A673 (cell line): ENCODE measurements at regions not wholly inside any gene's neighbourhood (a gene's known extent, or its start where the extent isn't known, plus 50 kb on each side); places are given as distances from the start of the nearest gene placed in this dataset.
"Not testable (repeated sequence)": the region's sequence is repeated elsewhere in the genome, so short reads cannot be mapped to it uniquely, and the experiment has no call there.

Source experiments
- BruUV-seq: library from RNA; stranded (reverse); fragments of 400-500 nt; replicated peaks from 2 replicates; lab custom pipeline; 2021; lab: Mats Ljungman, UMichigan
- CTCF ChIA-PET: fragments of 300-600 bp; sonication (Branson Sonifier 250); formaldehyde crosslinking; loops from one replicate; lab custom pipeline; 2022; ENCODE audit warnings: antibody characterized with exemption; lab: Charles Lee
- POLR2A ChIA-PET: fragments of 300-600 bp; sonication (Branson Sonifier 250); formaldehyde crosslinking; loops from one replicate; lab custom pipeline; 2022; ENCODE audit warnings: antibody characterized with exemption; ENCODE audit not compliant: low non-redundant PET; lab: Charles Lee
- DNase-seq: peaks from one replicate; pipeline ENCODE4 v3.0.0-alpha.2; 2015; ENCODE audit warnings: low spot score
- H3K27ac ChIP-seq: fragments of 200-600 bp; sonication (generic); 2 replicates; pipeline ENCODE4 v1.5.1; 2016; ENCODE audit warnings: mixed run types, low read depth, mild to moderate bottlenecking, mixed read lengths, antibody characterized with exemption, low read length; ENCODE audit not compliant: poor library complexity, severe bottlenecking
- H3K27me3 ChIP-seq: fragments of 200-600 bp; sonication (generic); replicated peaks from 2 replicates; pipeline ENCODE4 v1.6.1; 2017; ENCODE audit warnings: mixed run types, low read depth, mild to moderate bottlenecking, mixed read lengths, antibody characterized with exemption, low read length; ENCODE audit not compliant: insufficient read depth, poor library complexity
- H3K36me3 ChIP-seq: fragments of 200-600 bp; sonication (generic); 2 replicates; pipeline ENCODE4 v1.6.1; 2016; ENCODE audit warnings: mixed run types, mild to moderate bottlenecking, mixed read lengths, antibody characterized with exemption, low read length; ENCODE audit not compliant: insufficient read depth, poor library complexity, severe bottlenecking
- H3K4me1 ChIP-seq: fragments of 200-600 bp; sonication (generic); 2 replicates; pipeline ENCODE4 v1.6.1; 2017; ENCODE audit warnings: mixed run types, mild to moderate bottlenecking, mixed read lengths, antibody characterized with exemption, low read length; ENCODE audit not compliant: insufficient read depth, poor library complexity, severe bottlenecking
- H3K4me3 ChIP-seq: fragments of 200-600 bp; sonication (generic); 2 replicates; pipeline ENCODE4 v1.5.1; 2016; ENCODE audit warnings: low read depth, mixed run types, mild to moderate bottlenecking, mixed read lengths, low read length; ENCODE audit not compliant: poor library complexity, severe bottlenecking
- H3K9me3 ChIP-seq: fragments of 200-600 bp; sonication (generic); 2 replicates; pipeline ENCODE4 v1.6.1; 2016; ENCODE audit warnings: mixed run types, low read depth, mild to moderate bottlenecking, mixed read lengths, antibody characterized with exemption, low read length; ENCODE audit not compliant: poor library complexity, severe bottlenecking
- CTCF ChIP-seq: fragments of 300-800, 200-600 bp; sonication (generic); conservative IDR thresholded peaks from 2 replicates; pipeline ENCODE4 v1.5.1; 2017; ENCODE audit warnings: low read depth, mild to moderate bottlenecking, antibody characterized with exemption, low read length, moderate library complexity, mixed read lengths
- EZH2 ChIP-seq: fragments of 200-600 bp; sonication (generic); IDR thresholded peaks from 2 replicates; pipeline ENCODE4 v1.6.1; 2017; ENCODE audit warnings: borderline replicate concordance, low read depth, mild to moderate bottlenecking, mixed read lengths, antibody characterized with exemption, low read length; ENCODE audit not compliant: poor library complexity, severe bottlenecking
- intact Hi-C: fragments of 100-400 bp; cut with micrococcal nuclease; formaldehyde crosslinking; loops from one replicate; pipeline ENCODE4 v1.10.0; 2022; ENCODE audit not compliant: unreplicated experiment

GRCh38 chrX:123801901-123802300, 58.0 kb upstream of the XIAP start:
- Histone ChIP-seq H3K4me1 (no peaks in the 10 kb centered on the region), H3K4me3 (no peak overlapping the region), H3K36me3 (no peaks in the 10 kb centered on the region), H3K27me3 (no peaks in the 10 kb centered on the region), H3K27ac (no peak overlapping the region), H3K9me3 (no peaks in the 10 kb centered on the region)
- CTCF ChIA-PET: no interaction called here
- POLR2A ChIA-PET: no interaction called here
- BruUV-seq: no TSS peak
- DNase-seq: no peak
- TF ChIP-seq CTCF: no peak
- TF ChIP-seq EZH2: no peak
- intact Hi-C loops: no loop called here

GRCh38 chrX:123803331-123803983, 56.4 kb upstream of the XIAP start:
- no TSS peak for BruUV-seq
- intact Hi-C loops: no loop called here
- no peak for TF ChIP-seq CTCF
- no peak for TF ChIP-seq EZH2
- Histone ChIP-seq H3K36me3 (no peaks in the 10 kb centered on the region), H3K27me3 (no peaks in the 10 kb centered on the region), H3K9me3 (no peaks in the 10 kb centered on the region), H3K4me3 (no peak overlapping the region), H3K27ac (no peak overlapping the region), H3K4me1 (no peaks in the 10 kb centered on the region)
- ChIA-PET POLR2A (no interaction called here), CTCF (no interaction called here)
- DNase-seq: peak; percentile 76

GRCh38 chrX:123803984-123804365, 55.9 kb upstream of the XIAP start:
- H3K36me3 ChIP-seq, H3K27me3 ChIP-seq, H3K9me3 ChIP-seq, DNase-seq, BruUV-seq, CTCF ChIA-PET, H3K4me1 ChIP-seq, H3K27ac ChIP-seq, POLR2A ChIA-PET, intact Hi-C loops, H3K4me3 ChIP-seq: not testable (repeated sequence)

- ChIA-PET POLR2A (no interaction called here), CTCF (no interaction called here)
- Histone ChIP-seq H3K4me1 (no peaks in the 10 kb centered on the region), H3K27ac (no peak overlapping the region), H3K27me3 (no peaks in the 10 kb centered on the region), H3K36me3 (no peaks in the 10 kb centered on the region), H3K4me3 (no peak overlapping the region), H3K9me3 (no peaks in the 10 kb centered on the region)
- no peak for TF ChIP-seq EZH2
- TF ChIP-seq CTCF: no peak
- intact Hi-C loops: no loop called here
- DNase-seq: peak; percentile 30
- BruUV-seq: no TSS peak
Observed at GRCh38 chrX:123807835-123808416, 51.9 kb upstream of the XIAP start.
